Suprapubic skin (tissue), 4 donors: ENCODE measurements at regions not wholly inside any gene's neighbourhood (a gene's known extent, or its start where the extent isn't known, plus 50 kb on each side); places are given as distances from the start of the nearest gene placed in this dataset.

Source experiments
- DNase-seq, 2 donors: peaks; one replicate each; pipeline ENCODE4 v3.0.0-alpha.2; 2019; ENCODE audit warnings: low spot score in 2 of 2
- H3K27ac ChIP-seq: fragments of 200-600 bp; sonication (generic); one replicate; pipeline ENCODE4 v1.5.1; 2019
- H3K27me3 ChIP-seq: fragments of 200-600 bp; sonication (generic); one replicate; pipeline ENCODE4 v1.5.1; 2019
- H3K36me3 ChIP-seq: fragments of 200-600 bp; sonication (generic); one replicate; pipeline ENCODE4 v1.5.1; 2019
- H3K4me1 ChIP-seq: fragments of 200-600 bp; sonication (generic); one replicate; pipeline ENCODE4 v1.5.1; 2019
- H3K4me3 ChIP-seq: fragments of 200-600 bp; sonication (generic); one replicate; pipeline ENCODE4 v1.5.1; 2019; ENCODE audit warnings: mild to moderate bottlenecking
- H3K9me3 ChIP-seq: fragments of 200-600 bp; sonication (generic); one replicate; pipeline ENCODE4 v1.5.1; 2019
- CTCF ChIP-seq, 2 donors: fragments of 200-600 bp in 1 of 2; fragments of 450-650 bp in 1 of 2; sonication (generic) in 1 of 2; IDR thresholded peaks; one replicate each; pipeline ENCODE4 v1.5.1; 2016 to 2019; ENCODE audit warnings: antibody characterized with exemption in 2 of 2, mild to moderate bottlenecking in 1 of 2, moderate library complexity in 1 of 2
- EP300 ChIP-seq: sonication (generic); formaldehyde crosslinking; IDR thresholded peaks from one replicate; pipeline ENCODE4 v1.6.1; 2017; ENCODE audit warnings: antibody characterized with exemption
- POLR2A ChIP-seq, 2 donors: fragments of 450-650 bp; IDR thresholded peaks; one replicate each; pipeline ENCODE4 v1.6.1; 2017; ENCODE audit warnings: antibody characterized with exemption in 2 of 2, mild to moderate bottlenecking in 2 of 2, moderate library complexity in 2 of 2
- POLR2AphosphoS5 ChIP-seq, 3 donors: sonication (generic); formaldehyde crosslinking; IDR thresholded peaks; one replicate each; pipeline ENCODE4 v1.6.1; 2017; ENCODE audit warnings: antibody characterized with exemption in 3 of 3
- WGBS: methylation state at CpG from one replicate; pipeline ENCODE4 v1.1.5; 2018; 5-methylcytosine and 5-hydroxymethylcytosine counted together

DNA sequence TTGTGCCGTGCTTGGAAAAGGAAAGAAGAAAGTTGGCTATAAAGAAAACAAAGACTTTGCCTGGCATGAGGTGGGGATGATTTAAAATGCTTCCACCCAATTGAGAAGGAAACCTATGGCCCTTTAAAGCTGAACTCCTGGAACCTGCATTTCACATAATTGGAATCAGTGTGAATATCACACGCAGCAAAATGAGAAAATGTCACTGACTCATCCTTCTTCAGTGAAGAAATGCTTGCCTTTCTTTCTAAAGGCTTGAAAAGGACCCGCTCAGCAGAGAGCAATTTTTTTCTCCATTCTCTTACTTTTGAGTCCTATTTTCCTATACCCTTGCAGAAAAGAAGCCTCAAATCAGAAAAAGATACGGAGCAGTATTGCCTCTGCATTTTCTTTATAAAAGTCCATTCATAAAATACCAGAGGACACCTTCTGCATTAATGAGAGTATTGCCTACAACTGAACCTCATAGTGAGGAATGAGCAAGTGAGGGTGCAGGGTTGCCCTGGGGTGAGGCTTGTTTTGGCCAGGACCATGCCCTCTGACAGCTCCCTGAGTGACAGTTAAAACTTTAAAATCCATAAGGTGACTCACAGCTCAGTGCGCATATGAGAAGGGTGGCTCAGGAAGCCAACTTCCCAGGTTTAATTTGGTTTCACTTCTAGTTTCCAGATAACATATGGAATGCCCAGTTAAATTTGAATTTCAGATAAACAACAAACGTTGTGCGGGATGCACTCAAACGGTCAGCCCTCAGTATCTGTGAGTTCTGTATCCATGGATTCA, 191.9 kb upstream of the GYPC start:
- no peak overlapping the region for H3K4me3 ChIP-seq
- TF ChIP-seq POLR2A (IDR thresholded peaks at IDR 0.05) = no peak
- TF ChIP-seq EP300 = no peak
- WGBS = 78% methylated on average over 8 of the region's 8 CpGs
- H3K4me1 ChIP-seq = no peaks in the 10 kb centered on the region
- DNase-seq = no peak
- H3K9me3 ChIP-seq = no peaks in the 10 kb centered on the region
- H3K36me3 ChIP-seq = no peaks in the 10 kb centered on the region
- H3K27ac ChIP-seq = no peak overlapping the region
- no peaks in the 10 kb centered on the region for H3K27me3 ChIP-seq

GRCh38 chr2:126467367-126468054, 188.4 kb upstream of the GYPC start:
- no peaks in the 10 kb centered on the region for H3K4me1 ChIP-seq
- whole genome bisulfite sequencing = 85% methylated on average over 6 of the region's 6 CpGs
- H3K9me3 ChIP-seq = no peaks in the 10 kb centered on the region
- TF ChIP-seq POLR2A (IDR thresholded peaks at IDR 0.05) (no peak), POLR2AphosphoS5 (IDR thresholded peaks at IDR 0.05) (no peak), CTCF (IDR thresholded peaks at IDR 0.05) (no peak), EP300 (no peak)
- H3K36me3 ChIP-seq = no peaks in the 10 kb centered on the region
- no peak for DNase-seq
- H3K27ac ChIP-seq = no peak overlapping the region
- H3K4me3 ChIP-seq = no peak overlapping the region
- H3K27me3 ChIP-seq = no peaks in the 10 kb centered on the region

GRCh38 chr2:126475031-126475430, 180.9 kb upstream of the GYPC start:
- 61% methylated on average over 3 of the region's 3 CpGs for WGBS
- TF ChIP-seq EP300 (no peak), POLR2A (IDR thresholded peaks at IDR 0.05) (no peak), POLR2AphosphoS5 (IDR thresholded peaks at IDR 0.05) (no peak), CTCF (IDR thresholded peaks at IDR 0.05) (no peak)

GRCh38 chr2:126476691-126477090, 179.3 kb upstream of the GYPC start:
- TF ChIP-seq CTCF (IDR thresholded peaks at IDR 0.05) (no peak), POLR2AphosphoS5 (IDR thresholded peaks at IDR 0.05) (no peak), POLR2A (IDR thresholded peaks at IDR 0.05) (no peak), EP300 (no peak)
- H3K4me3 ChIP-seq = no peak overlapping the region
- no peaks in the 10 kb centered on the region for H3K4me1 ChIP-seq
- H3K9me3 ChIP-seq = no peaks in the 10 kb centered on the region
- no peaks in the 10 kb centered on the region for H3K27me3 ChIP-seq
- H3K27ac ChIP-seq = no peak overlapping the region
- WGBS = 64% methylated on average over 5 of the region's 5 CpGs
- no peak for DNase-seq
- H3K36me3 ChIP-seq = no peaks in the 10 kb centered on the region

More at GRCh38 chr2:126475031-126475430, 180.9 kb upstream of the GYPC start:
- no peak for DNase-seq
- no peaks in the 10 kb centered on the region for H3K36me3 ChIP-seq
- no peaks in the 10 kb centered on the region for H3K27me3 ChIP-seq
- no peaks in the 10 kb centered on the region for H3K9me3 ChIP-seq
- H3K27ac ChIP-seq = no peak overlapping the region
- H3K4me1 ChIP-seq = no peaks in the 10 kb centered on the region
- no peak overlapping the region for H3K4me3 ChIP-seq

- Histone ChIP-seq H3K36me3 (no peaks in the 10 kb centered on the region), H3K4me3 (no peak overlapping the region), H3K27ac (no peak overlapping the region), H3K4me1 (no peaks in the 10 kb centered on the region), H3K27me3 (no peaks in the 10 kb centered on the region), H3K9me3 (no peaks in the 10 kb centered on the region)
- 75% methylated on average over 2 of the region's 2 CpGs for WGBS
- DNase-seq = no peak
- TF ChIP-seq POLR2AphosphoS5 (IDR thresholded peaks at IDR 0.05) = no peak
Measured at GRCh38 chr2:126480033-126480432, 175.9 kb upstream of the GYPC start.
